Stimulated activated CD4-positive, alpha-beta T cell treated with anti-CD3 and anti-CD28 coated beads, Interleukin-2, amount 100 ng/mL, for 48 hours (primary cell): ENCODE measurements at regions not wholly inside any gene's neighbourhood (a gene's known extent, or its start where the extent isn't known, plus 50 kb on each side); places are given as distances from the start of the nearest gene placed in this dataset.

ENCODE experiments used
- DNase-seq, 2 donors: peaks; one replicate each; pipeline ENCODE4 v3.0.0-alpha.2; 2020

DNA sequence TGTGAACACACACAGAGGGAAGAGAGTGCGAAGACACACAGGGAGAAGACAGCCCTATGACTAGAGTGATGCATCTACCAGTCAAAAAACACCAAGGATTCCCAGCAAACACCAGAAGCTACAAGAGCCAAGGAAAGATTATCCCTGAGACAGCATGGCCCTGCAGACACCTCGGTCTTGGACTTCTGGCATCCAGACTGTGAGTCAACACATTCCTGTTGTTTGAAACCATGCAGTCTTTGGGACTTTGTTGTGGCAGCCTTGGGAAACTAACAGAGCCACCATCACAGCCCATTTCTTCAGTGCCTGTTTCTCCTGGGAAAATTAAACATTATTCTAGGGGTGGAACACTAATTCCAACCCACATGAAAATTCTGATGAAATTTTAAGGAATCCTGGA lies 220.6 kb downstream of the GXYLT1 start:
- no peak for DNase-seq

- DNase-seq = no peak
These were observed 221.3 kb downstream of the GXYLT1 start for GRCh38 chr12:41923351-41923750.

- no peak for DNase-seq
These were observed 224.3 kb downstream of the GXYLT1 start for GRCh38 chr12:41920355-41920754.

DNA sequence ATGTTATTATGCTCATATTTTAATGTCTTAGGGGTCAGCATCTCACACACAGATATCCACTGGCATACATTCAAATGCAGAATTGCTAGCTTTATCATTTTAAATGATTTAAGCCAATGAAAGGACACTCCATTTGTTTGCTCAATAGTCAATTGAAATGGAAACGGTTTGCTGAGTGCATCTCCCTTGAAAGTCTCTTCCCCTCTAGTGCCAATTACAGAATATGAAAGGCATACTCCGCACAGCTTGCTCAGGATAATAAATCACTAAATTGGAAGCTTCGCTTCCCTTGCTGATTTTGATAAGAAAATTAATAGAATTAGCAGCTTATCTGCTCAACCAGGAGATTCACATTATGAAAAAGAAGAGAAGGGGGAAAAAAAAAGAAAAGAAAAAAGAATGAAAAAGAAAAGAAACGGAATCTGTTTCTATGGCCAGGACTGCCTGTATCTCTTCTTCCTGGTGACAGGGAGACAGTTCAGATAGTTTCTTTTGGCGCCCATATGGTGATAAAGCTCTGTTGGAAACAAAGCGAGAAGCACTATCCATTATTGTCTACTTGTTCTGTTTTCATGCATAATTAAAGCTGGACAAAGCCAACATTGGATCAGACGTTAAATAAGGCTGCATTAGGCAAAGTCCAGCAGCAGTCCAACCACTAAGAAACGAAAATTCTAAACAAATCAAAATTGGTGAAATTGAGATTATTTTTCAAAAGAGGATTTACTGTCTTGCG lies 225.0 kb downstream of the GXYLT1 start:
- no peak for DNase-seq

DNA sequence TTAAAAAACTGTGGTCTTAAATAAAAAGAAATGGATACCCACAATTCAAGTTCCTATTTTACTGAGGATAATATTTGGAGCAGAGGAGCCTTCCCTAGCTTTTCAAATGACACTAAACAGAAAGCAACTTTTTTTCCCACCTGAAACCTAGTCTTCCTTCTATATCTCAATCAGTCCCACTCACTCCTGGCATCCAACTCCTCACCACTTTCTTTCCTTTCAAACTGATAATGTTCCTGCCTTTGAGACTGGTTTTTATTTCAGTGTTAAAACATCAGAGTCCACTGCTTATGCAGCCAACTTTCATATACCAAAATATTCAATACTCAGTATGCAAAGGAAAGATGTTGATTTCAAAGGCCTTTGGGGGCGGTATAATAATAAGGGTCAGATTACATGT lies 225.6 kb downstream of the GXYLT1 start:
- no peak for DNase-seq

DNA sequence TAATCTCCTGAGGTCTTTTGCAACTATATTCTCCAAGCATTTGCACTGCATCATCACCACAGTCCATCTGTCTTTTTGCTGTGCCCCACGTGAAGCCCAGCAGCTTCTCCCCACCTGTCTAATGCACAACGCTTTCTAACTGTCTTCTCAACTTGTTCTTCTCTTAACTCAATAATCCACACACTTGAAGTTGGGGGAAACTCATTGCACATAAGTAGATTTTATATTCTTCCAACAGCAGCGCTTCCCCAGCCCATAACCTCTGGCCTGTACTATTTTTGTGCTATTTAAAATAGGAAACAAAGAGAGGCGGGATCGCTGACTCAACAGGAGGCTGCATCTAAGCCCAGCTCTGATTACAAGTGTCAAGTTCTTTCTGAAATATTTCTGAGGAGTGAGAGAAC lies 226.7 kb downstream of the GXYLT1 start:
- no peak for DNase-seq

DNA sequence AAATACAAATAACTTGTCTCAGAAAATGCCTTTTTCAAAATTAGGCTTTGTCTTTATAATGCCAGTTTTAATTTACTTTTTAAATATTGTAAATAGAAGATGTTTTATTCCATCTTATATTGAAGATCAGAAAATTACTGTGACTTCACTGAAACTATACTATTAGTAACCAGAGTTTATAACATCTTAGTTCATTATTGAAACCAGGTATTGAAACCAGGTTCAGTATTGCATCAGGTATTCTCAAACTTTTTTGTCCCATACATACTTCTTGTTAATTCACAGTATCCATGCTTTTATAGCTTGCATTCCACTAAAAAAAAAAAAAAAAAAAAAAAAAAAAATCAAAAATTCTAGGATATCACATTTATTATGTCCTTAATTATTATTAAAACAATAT lies 227.5 kb downstream of the GXYLT1 start:
- no peak for DNase-seq

DNA sequence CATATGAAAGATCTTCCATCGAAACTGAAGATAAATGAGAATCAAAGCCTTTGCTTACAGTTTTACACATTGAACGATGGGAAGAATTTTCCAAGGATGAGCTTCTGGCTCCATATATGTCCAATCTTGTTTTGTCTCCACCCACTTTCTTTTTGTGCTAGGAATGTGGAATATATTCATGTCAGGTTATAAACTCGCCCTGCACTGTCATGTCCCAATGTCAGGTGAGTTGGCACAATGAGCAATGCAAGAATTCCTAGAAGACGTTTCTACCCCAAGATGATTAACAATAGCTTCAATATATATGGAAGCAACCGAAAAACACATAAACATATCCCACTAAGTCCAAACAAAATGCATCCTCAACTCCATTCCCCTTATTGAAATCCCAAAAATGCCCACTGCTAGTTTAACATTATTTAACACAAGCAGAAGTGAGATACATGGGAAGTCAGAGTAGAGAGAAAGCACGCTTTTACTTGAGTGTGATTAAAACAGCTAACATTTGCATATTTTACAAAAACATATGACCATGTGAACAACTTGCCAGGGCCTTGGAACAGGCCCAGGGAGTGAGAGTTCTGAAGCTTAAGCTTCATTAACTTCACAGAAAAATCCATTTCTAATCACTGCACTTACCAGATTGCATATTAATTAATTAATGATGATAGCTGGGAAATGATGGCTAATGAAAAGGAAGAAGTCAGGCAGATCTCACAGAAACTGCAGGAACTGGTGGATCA lies 233.9 kb downstream of the GXYLT1 start:
- no peak for DNase-seq

DNA sequence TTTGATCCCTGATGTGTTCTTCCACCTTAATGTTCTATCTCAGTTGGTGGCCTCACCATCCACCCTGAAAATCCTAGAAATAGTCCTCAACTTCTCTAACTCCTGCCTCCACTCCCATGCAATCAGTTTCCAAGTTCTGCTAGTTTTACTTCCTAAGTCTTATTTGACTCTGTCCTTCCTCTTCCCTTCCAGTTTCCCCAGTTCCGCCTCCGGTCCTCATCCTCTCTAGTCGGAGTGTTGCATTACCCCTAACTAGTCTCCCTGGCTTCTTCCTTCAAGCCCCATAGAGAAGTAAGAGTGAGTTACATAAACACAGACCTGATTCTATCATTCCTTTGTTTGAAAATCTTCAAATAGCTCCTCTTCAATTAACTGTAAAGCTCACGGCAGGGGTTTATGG lies 236.5 kb downstream of the GXYLT1 start:
- no peak for DNase-seq

DNA sequence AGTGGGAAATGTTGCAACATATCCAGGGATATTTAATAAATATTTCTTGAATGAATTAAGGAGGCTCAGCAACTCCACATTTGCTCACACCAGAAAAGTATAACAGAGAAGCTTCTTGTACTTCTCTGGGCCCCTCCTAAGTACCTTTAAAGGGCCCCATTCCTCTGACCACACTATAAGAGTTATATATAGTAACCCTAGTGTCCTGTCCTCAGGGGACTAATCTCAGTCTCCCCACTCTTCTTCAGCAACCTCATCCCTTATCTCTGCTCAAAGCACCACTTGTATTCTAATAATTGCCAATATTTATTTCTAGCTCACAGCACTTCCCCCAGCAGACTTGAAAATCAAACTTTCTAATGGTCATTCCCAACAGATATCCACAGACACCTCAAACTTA lies 237.1 kb downstream of the GXYLT1 start:
- DNase-seq = no peak

DNA sequence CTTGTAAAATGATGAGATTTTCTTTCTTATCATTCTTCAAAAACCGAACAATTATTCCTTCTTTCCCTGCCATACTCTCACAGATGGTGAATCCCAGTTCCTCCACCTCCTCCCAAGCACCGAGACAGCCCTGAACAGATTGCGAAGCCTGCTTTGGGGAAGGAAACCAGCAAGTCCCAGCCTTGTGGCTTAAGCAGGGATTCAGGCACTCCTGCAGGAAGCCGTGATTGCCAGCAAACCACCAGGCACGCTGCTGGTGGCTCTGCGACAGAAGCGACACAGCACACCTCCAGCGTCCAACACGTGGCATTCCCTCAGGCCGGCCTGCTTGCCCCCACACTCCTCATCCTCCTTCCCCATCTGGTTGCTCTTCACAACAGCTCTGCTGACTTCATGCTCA lies 237.7 kb downstream of the GXYLT1 start:
- DNase-seq = no peak

DNA sequence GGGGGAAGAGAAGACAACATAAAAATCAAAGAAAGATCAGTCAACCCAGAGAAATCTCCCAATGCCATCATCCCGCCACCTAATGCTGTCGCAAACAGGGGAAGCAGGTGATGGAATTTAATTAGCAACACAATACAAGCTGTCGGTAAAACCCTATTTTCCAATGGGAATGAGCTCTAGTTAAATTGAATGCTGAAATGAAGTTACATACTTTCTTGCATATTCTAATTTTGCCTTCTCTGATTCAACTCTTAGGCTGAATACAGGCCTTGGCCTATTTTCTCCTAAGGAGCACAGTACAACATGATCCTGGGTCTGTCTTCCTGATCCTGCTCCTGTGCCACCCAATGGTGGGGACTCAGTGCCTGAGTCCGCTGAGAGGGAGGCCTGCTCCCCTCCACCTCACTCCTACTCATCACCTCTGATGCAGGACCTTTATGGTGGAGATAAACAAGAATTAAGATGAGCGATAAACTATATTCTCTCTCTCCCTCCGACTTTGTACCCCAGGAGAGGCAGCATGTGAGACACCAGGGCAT lies 238.8 kb downstream of the GXYLT1 start:
- DNase-seq = no peak

GRCh38 chr12:41905073-41905758 lies 239.5 kb downstream of the GXYLT1 start:
- DNase-seq = no peak

DNA sequence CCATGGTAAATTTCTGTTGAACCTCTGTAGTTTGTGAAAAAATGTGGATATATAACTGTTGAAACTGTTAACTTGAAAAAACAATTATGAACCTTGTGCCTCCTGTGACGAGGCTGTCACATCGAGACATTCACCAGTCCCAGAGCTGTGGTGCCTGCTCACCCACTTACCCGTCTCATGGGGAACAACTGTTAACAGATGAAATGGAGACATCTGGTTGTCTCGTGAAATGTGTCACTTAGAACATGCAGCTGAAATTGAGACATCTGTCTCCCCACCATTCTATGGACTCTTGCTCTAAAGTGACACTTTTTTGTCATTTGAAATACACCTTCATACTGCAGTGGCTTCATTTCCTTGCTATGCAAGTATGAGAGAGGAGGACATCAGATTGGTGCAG lies 240.6 kb downstream of the GXYLT1 start:
- DNase-seq = no peak

- no peak for DNase-seq
These were observed 241.5 kb downstream of the GXYLT1 start for GRCh38 chr12:41903014-41903708.

GRCh38 chr12:41899577-41899976 lies 245.1 kb downstream of the GXYLT1 start:
- no peak for DNase-seq

GRCh38 chr12:41897593-41897992 lies 247.1 kb downstream of the GXYLT1 start:
- DNase-seq = no peak

GRCh38 chr12:41893491-41893890 lies 251.2 kb downstream of the GXYLT1 start:
- no peak for DNase-seq

- DNase-seq = no peak
These were observed 252.4 kb downstream of the GXYLT1 start for GRCh38 chr12:41892302-41892701.

DNA sequence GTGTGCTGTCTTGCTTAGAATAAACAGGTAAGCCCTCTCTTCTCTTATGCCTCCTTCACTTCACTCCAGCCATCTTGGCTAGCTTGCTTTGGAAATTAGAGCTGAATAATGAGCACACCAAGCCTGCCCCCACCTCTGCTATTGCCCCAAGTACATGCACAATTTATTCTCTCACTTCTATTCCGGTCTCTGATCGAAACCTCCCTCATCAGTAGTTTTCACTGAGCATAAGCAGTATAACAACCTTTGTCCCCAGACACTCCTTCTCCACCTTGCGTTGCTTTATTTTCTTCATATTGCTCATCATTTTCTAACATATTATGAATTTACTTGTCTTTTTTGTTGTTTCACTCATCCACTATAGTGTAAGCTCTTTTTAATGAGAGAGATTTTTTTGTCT lies 253.4 kb downstream of the GXYLT1 start:
- no peak for DNase-seq

DNA sequence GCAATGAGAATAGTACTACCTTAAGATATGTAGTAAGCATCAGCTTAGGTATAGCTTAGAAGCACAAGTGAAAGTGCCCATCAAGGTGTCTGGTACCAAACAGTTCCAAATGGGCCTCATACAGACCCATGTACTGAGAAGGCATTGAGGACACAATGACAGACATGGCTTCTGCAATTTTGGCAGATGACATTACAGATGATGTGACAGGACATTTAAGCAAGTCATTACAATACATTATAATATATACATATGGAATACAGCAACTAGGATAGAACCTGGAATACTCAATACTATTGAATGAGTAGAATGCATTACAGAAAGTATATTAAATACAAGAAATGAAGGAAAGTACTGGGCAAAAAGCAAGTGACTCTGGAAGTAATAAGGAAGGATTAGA lies 256.4 kb downstream of the GXYLT1 start:
- DNase-seq = no peak

DNA sequence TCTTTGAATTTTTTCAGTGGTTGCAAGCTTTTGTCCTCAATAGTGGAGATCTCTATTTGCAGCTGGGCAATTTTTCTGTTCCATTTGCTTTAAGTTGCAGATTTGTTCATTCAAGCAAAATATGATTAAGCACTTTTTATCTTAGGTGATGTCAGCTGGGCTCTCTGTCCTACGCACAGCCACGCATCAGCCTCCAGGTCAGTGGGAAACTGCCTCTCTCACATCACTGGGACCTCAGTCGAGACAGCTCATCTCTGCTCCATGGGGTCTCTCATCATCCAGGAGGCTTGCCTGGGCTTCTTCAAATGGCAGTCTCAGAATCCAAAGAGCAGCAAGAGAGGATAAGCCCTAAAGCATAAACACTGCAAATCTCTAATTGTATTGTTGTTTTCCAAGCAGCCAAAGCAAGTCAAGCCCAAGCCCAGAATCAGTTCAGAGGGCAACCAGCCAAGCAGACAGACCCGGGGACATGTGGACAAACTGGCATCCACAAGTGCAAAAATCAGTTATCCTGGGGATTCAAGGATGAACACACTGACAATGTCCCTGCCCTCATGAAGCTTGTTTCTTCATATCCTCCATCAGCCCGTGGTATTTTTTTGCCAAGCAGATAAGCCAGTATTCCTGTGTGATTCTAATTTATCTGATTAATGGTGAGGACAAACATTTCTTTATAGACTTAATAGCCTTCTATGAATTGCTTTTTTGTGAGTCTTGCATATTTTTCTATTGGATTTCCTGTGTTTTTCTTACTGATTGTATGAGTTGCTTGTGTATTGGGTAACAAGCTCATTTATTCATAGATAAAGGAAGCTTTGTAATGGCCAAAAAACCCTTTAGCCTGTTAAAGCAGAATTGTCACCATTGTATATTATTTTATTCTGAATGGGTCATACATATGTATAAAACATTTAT lies 262.5 kb downstream of the GXYLT1 start:
- DNase-seq = no peak
